Keratinocyte (primary cell): ENCODE measurements at regions not wholly inside any gene's neighbourhood (a gene's known extent, or its start where the extent isn't known, plus 50 kb on each side); places are given as distances from the start of the nearest gene placed in this dataset.

Experiments
- CTCF ChIP-seq, 3 experiments: IDR thresholded peaks in 1 of 3; conservative IDR thresholded peaks in 1 of 3; optimal IDR thresholded peaks in 1 of 3; 2 replicates in 2 of 3; 3 replicates in 1 of 3; pipeline versions ENCODE3 to v1.5.1; 2011; ENCODE audit warnings: low read length in 3 of 3, mild to moderate bottlenecking in 3 of 3, moderate library complexity in 2 of 3, control low read depth in 1 of 3, inconsistent platforms in 1 of 3; ENCODE audit not compliant: insufficient read depth in 2 of 3; ENCODE audit errors: extremely low read depth in 1 of 3
- EZH2 ChIP-seq: IDR thresholded peaks from one replicate; pipeline ENCODE4 v1.6.1; 2012; ENCODE audit warnings: inconsistent platforms, mild to moderate bottlenecking, low read length, moderate library complexity

- TF ChIP-seq CTCF (optimal IDR thresholded peaks at IDR 0.05 in 1 of 3, IDR thresholded peaks at IDR 0.05 in 1 of 3, conservative IDR thresholded peaks at IDR 0.05 in 1 of 3; ENCODE audit: extremely low read depth in 1 of 3, insufficient read depth in 2 of 3, low read length in 3 of 3), result no peak
- no peak for TF ChIP-seq EZH2
Observed at GRCh38 chr16:80059836-80060235, 459.3 kb upstream of the MAF start.
